ENCODE measurements at regions not wholly inside any gene's neighbourhood (a gene's known extent, or its start where the extent isn't known, plus 50 kb on each side); places are given as distances from the start of the nearest gene placed in this dataset.
"Not testable (repeated sequence)": the region's sequence is repeated elsewhere in the genome, so short reads cannot be mapped to it uniquely, and the experiment has no call there.

DNA sequence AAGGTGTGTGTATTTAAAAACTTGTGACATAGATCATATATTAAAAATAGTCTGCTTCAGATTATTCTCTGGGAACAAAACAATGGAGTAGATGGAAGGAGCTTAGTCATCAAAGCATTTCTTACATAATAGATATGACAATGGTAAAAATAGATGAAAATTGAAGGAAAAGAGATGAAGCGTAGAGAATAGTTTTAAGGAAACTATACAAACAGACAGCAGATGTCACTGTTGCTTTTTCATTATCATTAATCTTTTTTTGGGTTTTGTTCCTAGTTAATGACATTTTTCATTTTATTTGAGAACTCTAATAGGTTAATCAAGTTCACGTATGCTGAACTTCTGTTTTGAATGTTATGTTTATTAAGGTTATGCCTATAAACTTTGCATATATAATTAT is 149.2 kb upstream of the FBXO33 start:
- no peak for DNase-seq

DNA sequence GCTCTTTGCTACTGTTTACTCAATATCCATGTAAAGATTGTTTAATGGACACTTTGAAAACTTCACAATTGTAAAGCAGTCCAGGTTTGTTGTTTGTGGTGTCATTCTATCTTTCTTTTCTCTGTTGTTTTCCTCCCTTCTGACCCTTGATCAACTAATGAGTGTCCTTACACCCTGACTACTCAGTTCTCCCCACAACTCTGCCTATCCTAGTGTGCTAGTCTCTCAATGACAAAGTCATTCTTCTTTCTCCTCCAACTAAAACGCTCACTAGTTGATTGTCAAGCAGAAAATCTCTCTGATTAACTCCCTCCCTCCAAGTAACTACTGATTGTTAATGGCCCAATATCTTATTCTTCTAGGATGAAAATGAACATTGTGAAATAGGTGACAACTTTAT is 148.5 kb upstream of the FBXO33 start:
- DNase-seq = no peak

- peak in 1 of 3 donors; percentile 14 for DNase-seq
These were observed 144.5 kb upstream of the FBXO33 start for GRCh38 chr14:39576736-39577135.

DNA sequence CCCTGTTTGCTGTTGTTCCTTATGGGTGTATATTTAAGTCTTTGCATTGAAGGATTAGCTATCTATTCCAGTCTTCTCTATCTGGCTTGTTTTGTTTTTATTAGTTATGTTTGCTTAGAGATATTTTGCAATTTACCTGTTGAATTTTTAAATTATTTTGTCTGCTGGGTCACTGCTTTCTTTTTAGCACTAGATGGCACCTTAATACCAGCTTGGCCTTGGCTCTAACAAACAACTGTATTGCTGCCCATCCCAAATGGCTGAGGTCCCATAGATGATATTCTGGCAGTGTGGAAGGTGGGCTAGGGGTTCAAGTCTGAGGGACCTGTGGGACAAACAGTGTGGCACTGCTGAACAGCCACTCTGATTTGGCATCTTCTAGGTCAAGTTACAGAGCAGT is 144.0 kb upstream of the FBXO33 start:
- no peak for DNase-seq

- DNase-seq = no peak
These were observed 136.7 kb upstream of the FBXO33 start for GRCh38 chr14:39568809-39569538.

DNA sequence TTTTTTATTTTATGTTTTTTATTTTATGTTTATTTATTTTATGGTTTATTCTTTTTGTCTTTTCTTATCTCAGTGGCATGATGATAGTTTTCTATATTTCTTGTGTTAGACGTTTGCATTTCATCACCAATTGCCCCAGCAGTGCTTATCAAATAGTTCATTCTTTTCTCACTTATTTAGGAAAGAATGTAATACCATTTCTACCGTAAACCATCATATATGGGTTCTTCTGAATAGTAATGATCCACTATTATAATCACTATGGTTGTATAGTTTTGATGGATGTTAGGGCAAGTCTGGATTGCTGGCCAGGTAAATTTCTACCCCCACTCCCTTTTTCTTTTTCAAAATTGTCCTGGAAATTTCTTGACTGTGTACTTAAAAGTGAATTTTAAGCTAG is 134.6 kb upstream of the FBXO33 start:
- no peak for DNase-seq

- no peak for DNase-seq
These were observed 131.1 kb upstream of the FBXO33 start for GRCh38 chr14:39563361-39563760.

DNA sequence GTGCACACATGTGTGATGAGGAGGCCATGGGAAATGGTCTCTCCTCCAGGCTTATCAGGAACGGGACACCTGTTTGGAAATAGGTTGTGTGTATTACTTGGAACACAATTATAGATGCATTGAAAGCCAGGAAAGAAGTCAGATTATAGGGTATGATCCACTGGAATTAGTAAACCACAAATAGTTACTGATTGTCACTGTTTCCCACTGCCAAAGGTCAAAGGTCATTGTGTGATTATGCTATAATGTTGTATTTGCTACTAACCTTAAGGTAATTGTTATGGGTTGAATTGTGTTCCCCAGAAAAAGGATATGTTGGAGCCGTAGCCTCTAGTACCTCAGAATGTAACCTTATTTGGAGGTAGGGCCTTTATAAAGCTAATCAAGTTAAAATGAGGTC is 129.9 kb upstream of the FBXO33 start:
- DNase-seq = no peak

- no peak for DNase-seq
These were observed 126.3 kb upstream of the FBXO33 start for GRCh38 chr14:39558525-39558924.

- DNase-seq = peak in 1 of 3 donors; percentile 2
These were observed 123.5 kb upstream of the FBXO33 start for GRCh38 chr14:39555749-39556148.

- DNase-seq = no peak
These were observed 122.3 kb upstream of the FBXO33 start for GRCh38 chr14:39554576-39554975.

DNA sequence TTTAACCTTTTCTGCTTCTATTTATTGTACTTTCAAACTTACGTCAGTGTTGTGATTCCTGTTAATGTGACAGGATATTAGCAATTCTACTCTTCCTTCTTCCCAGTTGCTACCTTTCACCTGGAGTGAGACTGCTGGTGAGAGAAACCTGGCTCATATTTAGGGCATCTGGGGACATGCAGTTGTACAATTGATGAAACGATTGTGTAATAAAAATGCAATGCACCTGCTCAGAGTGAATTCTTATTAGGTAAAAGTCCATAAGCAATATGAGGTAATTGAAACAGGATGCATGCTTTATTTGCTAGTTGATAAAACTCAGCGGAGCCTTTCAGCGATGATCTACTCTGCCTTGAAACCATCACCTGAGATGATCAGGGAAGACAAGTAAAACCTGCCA is 116.1 kb upstream of the FBXO33 start:
- DNase-seq = no peak

GRCh38 chr14:39547845-39548244 is 115.6 kb upstream of the FBXO33 start:
- DNase-seq = no peak

GRCh38 chr14:39505812-39506211 is 73.6 kb upstream of the FBXO33 start:
- no peak for DNase-seq

GRCh38 chr14:39500253-39500652 is 68.0 kb upstream of the FBXO33 start:
- DNase-seq = no peak

- no peak for DNase-seq
These were observed 67.3 kb upstream of the FBXO33 start for GRCh38 chr14:39499514-39499913.

DNA sequence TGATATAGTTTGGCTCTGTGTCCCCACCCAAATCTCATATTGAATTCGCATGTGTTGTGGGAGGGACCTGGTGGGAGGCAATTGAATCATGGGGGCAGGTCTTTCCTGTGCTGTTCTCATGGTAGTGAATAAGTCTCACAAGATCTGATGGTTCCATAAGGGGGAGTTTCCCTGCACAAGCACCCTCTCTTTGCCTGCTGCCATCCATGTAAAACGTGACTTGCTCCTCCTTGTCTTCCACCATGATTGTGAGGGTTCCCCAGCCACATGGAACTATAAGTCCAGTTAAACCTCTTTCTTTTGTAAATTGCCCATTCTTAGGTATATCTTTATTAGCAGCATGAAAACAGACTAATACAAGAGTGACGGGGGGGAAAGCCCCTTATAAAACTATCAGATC is 65.4 kb upstream of the FBXO33 start:
- DNase-seq = not testable (repeated sequence)

DNA sequence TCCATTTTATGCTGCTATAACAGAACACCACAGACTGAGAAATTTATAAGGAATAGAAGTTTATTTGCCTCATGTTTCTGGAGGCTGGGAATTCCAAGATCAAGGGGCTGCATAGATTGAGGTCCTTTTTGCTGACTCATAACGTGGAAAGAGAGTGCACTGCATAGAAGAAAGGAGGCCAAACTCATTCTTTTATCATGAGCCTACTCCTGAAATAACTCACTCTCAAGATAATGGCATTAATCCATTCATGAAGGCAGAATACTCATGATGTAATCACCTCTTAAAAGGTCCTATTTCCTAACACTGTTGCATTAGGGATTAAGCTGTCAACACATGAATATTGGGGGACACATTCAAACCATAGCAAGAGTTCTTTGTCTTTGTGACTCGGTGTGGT is 60.0 kb upstream of the FBXO33 start:
- peak in 1 of 3 donors; percentile 69 for DNase-seq

DNA sequence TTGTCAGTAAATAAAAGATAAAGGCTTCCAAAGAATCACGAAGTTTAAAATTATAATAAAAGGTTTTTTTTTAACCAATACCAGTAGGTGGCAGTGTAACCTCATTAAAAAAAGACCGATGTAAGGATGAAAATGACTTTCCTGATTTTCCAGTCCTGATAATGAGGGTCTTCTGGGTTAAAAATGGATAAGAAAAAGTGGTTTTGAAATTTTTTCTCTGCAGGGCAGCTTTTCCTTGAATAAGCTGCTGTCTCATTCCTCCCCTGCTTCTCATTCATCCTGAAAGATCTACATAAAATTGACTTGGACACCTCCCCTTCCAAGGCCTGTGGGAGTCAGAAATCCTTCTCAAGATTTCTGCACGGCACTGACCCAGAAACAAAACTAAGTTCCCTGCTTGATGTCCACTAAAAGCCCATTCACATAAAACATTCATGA is 58.9 kb upstream of the FBXO33 start:
- peak; percentile 34 to 61 (median 45) for DNase-seq

- peak; percentile 16 to 70 (median 67) for DNase-seq
These were observed 56.4 kb upstream of the FBXO33 start for GRCh38 chr14:39488600-39488999.

DNA sequence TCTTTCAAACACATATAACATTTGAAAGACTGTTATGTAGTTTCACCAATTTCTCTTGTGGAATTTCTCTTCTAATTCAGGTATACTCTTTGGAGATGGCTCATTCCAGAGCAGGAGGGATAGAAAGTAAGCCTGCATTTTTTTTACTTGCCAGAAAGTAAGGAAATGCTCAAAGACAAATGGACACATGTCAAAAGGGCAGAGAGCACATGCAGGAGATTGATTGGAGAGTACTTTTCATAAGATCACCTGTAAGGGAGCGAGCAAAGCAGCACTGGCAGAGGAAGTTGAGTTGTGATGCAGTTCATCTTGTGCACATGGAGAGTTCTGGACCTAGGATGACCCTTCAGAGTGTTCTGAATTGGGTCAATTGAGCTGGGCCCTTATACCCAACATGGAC is 51.4 kb upstream of the FBXO33 start:
- DNase-seq = no peak
